IPS DF 6.9 (cell line): ENCODE measurements at regions not wholly inside any gene's neighbourhood (a gene's known extent, or its start where the extent isn't known, plus 50 kb on each side); places are given as distances from the start of the nearest gene placed in this dataset.

Experiments
- DNase-seq: peaks from one replicate; pipeline ENCODE4 v3.0.0-alpha.2; 2013; ENCODE audit warnings: low read depth, low spot score
- H3K27ac ChIP-seq: one replicate; pipeline ENCODE4 v1.5.1; 2013; ENCODE audit warnings: low read length, control low read depth
- H3K27me3 ChIP-seq: 2 replicates; pipeline ENCODE4 v1.6.1; 2013; ENCODE audit warnings: mild to moderate bottlenecking, low read length; ENCODE audit not compliant: control insufficient read depth, insufficient read depth
- H3K36me3 ChIP-seq: 2 replicates; pipeline ENCODE4 v1.6.1; 2013; ENCODE audit warnings: low read length; ENCODE audit not compliant: control insufficient read depth, insufficient read depth
- H3K4me1 ChIP-seq: 2 replicates; pipeline ENCODE4 v1.6.1; 2013; ENCODE audit warnings: low read length; ENCODE audit not compliant: control insufficient read depth, insufficient read depth
- H3K4me3 ChIP-seq: 2 replicates; pipeline ENCODE4 v1.5.1; 2013; ENCODE audit warnings: mild to moderate bottlenecking, low read length
- H3K9me3 ChIP-seq: 2 replicates; pipeline ENCODE4 v1.6.1; 2013; ENCODE audit warnings: low read length, inconsistent platforms; ENCODE audit not compliant: control insufficient read depth, insufficient read depth
- WGBS: extraction: QIAGEN DNeasy Blood & Tissue Kit; methylation state at CpG from one replicate; pipeline ENCODE4 v1.1.7; 2013; ENCODE audit warnings: mixed read lengths, missing lambda C conversion rate; ENCODE audit not compliant: insufficient read length, insufficient coverage; 5-methylcytosine and 5-hydroxymethylcytosine counted together

DNA sequence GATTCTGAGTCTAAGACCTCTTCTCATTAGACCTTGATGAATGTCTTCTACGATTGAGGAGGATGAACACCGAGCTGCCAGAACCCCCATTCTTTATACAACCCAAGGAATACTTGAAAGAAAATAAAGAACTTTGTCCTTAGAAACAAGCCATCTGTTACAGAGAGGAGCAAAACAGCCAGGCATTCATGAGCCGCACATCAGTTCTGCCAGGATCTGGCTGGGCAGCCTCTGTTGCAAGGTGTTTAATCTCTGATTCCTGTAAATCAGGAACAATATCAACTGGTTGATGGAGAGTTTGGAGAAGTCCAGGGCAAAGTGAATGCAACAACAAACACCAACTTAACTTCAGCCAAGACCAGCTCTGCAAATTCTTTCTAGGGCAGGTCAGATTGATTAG lies 165.5 kb upstream of the DMAC1 start:
- no peaks in the 10 kb centered on the region for H3K27me3 ChIP-seq
- no CpG with 5 or more reads among the region's 3 CpGs for WGBS
- peaks cover 2% of the 10 kb centered on the region; the same call in 1 of the 2 replicates for H3K4me1 ChIP-seq
- no peak overlapping the region for H3K27ac ChIP-seq
- no peaks in the 10 kb centered on the region for H3K9me3 ChIP-seq
- no peak for DNase-seq
- no peak overlapping the region for H3K4me3 ChIP-seq
- no peaks in the 10 kb centered on the region for H3K36me3 ChIP-seq

DNA sequence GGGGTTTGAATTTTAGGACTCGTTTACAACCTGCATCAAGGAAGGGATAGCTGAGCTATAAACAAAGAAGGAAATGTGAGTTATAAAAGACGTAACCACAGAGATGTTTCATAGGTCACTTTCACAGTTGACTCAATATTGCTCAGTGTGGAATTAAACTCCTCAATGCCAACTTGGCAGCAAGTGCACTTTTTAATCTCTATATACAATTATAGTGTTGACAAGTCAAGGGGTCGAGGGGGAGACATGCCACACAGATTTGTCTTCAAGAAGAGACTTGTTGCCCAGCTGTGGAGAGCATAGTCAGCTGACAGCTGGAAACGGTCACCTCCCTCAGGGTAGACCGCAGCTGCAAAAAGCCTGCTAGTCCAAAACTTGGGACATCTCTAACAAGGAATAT lies 163.4 kb upstream of the DMAC1 start:
- DNase-seq, result no peak
- Histone ChIP-seq H3K9me3 (no peaks in the 10 kb centered on the region), H3K4me1 (peaks cover 2% of the 10 kb centered on the region; the same call in 1 of the 2 replicates), H3K27ac (no peak overlapping the region), H3K36me3 (no peaks in the 10 kb centered on the region), H3K4me3 (no peak overlapping the region), H3K27me3 (no peaks in the 10 kb centered on the region)
- WGBS, result no CpG with 5 or more reads among the region's 5 CpGs

- Histone ChIP-seq H3K36me3 (no peaks in the 10 kb centered on the region), H3K4me1 (no peaks in the 10 kb centered on the region), H3K27me3 (no peaks in the 10 kb centered on the region), H3K4me3 (no peak overlapping the region), H3K9me3 (no peaks in the 10 kb centered on the region), H3K27ac (no peak overlapping the region)
- no CpG with 5 or more reads among the region's 3 CpGs for WGBS
- no peak for DNase-seq
These were observed 161.5 kb upstream of the DMAC1 start for GRCh38 chr9:7961076-7961475.

DNA sequence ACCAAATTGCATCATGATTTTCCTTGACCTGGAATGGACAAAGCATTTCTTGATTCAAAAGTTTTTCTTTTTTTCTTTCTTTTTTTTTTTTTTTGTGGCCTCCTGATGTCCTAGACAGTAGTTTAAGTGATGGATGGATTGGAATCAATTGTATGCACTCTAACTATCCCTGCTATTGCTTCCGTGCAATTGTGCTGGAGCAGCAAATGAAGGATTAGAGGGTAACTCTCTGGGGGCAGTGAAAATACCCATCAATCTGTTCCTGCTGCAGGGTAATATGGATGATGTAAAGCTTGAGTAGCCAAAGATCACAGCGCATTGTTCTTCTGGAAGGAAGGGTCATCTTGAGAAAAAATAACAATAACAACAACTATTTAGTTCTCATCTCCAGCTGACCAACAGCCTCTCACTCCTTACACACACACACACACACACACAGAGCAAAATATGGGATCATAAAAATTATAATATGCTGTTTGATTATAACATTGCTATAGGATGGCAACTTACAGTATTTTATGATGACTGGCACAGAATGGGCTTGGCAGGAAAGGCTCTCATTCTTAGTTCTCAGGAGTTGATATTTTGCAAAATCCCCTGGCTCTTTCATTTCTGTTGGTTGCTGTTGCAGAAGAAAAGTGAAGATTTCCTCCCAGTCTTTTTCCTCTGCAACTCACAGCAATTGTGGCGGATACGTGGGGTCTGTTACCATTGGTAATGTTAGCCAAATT lies 160.9 kb upstream of the DMAC1 start:
- H3K27me3 ChIP-seq, result no peaks in the 10 kb centered on the region
- no peaks in the 10 kb centered on the region for H3K4me1 ChIP-seq
- no peak for DNase-seq
- H3K27ac ChIP-seq, result no peak overlapping the region
- H3K9me3 ChIP-seq, result no peaks in the 10 kb centered on the region
- WGBS, result no CpG with 5 or more reads among the region's 4 CpGs
- H3K36me3 ChIP-seq, result no peaks in the 10 kb centered on the region
- no peak overlapping the region for H3K4me3 ChIP-seq

GRCh38 chr9:7957803-7958202 lies 158.2 kb upstream of the DMAC1 start:
- WGBS, result no CpG with 5 or more reads among the region's 2 CpGs
- Histone ChIP-seq H3K27ac (no peak overlapping the region), H3K27me3 (no peaks in the 10 kb centered on the region), H3K9me3 (no peaks in the 10 kb centered on the region), H3K36me3 (no peaks in the 10 kb centered on the region), H3K4me1 (no peaks in the 10 kb centered on the region), H3K4me3 (no peak overlapping the region)
- no peak for DNase-seq

DNA sequence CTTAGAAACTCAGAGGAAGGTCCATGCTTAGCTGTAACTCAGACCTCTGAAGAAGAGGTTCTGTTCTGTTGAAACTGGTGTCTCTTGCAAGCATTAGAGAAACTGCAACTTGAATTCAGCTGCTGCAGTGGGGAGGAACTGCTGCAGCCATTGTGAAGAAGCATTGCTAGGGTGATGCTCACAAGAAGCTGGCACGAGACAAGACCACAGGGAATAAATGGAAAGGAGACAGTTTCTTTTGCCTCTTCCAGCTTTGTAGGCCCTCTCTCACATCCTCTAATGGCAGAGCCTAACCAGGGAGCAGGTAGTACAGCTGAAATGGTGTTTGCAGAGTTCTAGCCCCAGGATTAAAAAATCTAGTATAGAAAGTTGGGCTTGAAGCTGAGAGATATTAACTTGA lies 148.0 kb upstream of the DMAC1 start:
- Histone ChIP-seq H3K4me1 (no peaks in the 10 kb centered on the region), H3K4me3 (no peak overlapping the region), H3K27me3 (no peaks in the 10 kb centered on the region), H3K27ac (no peak overlapping the region), H3K9me3 (no peaks in the 10 kb centered on the region), H3K36me3 (no peaks in the 10 kb centered on the region)
- DNase-seq, result no peak
- no CpG with 5 or more reads among the region's 1 CpG for WGBS

DNA sequence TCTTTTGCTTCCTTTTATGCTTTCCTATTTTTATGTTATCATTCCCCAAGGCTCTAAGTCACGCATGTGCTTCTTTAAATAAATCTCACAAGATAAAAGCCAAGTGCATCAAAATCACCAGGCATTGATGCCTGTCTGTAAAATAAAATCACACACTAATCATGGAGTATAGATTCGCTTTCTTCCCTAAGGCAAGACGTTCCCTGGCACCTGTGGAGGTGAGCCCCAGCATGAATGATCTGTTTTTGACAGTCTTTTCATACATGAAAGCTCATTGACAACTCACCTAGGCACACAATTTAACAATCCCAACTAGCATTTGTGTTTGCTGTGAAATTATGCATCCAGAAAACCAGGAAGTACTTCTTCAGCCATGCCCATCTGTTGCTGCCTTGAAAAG lies 146.9 kb upstream of the DMAC1 start:
- Histone ChIP-seq H3K36me3 (no peaks in the 10 kb centered on the region), H3K27me3 (no peaks in the 10 kb centered on the region), H3K27ac (no peak overlapping the region), H3K9me3 (no peaks in the 10 kb centered on the region), H3K4me1 (no peaks in the 10 kb centered on the region), H3K4me3 (no peak overlapping the region)
- WGBS, result no CpG with 5 or more reads among the region's 3 CpGs
- DNase-seq, result no peak

- Histone ChIP-seq H3K27ac (no peak overlapping the region), H3K36me3 (no peaks in the 10 kb centered on the region), H3K27me3 (no peaks in the 10 kb centered on the region), H3K4me3 (no peak overlapping the region), H3K9me3 (no peaks in the 10 kb centered on the region), H3K4me1 (no peaks in the 10 kb centered on the region)
- no CpG with 5 or more reads among the region's 2 CpGs for WGBS
- DNase-seq, result no peak
These were observed 145.0 kb upstream of the DMAC1 start for GRCh38 chr9:7944572-7944971.

DNA sequence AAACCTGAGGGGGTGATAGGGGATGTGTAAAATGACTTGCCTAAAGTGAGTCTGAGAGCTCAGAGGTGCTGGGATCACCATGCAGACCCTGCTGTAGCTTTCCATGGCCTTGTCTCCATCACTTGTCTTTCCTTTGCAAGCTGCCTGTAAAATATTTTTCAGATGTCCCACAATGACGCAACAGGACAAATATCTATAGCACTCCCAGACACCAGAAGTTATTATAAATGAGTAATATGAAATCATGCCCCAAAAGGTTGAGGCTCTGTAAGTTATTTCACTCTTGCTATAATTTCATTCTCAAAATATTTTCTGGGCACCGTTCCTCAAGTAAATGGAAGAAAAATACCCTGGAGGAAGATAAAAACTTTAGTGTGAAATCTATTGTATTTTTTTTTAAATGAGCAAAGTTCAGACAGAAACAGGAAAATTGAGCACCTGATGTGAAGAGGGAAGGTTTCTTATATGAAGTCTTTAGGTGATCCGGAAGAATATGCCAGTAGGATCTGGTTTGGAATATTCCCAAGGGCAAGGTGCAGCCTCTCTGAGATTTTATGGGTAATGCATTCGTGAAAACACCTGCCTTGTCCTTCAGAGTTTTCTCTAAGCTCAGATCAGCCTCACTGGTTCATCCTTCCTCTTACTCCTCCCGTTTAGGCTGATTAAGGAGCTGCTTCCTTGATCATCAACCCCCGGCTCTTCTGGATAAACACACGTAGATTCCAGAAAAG lies 138.3 kb upstream of the DMAC1 start:
- Histone ChIP-seq H3K36me3 (no peaks in the 10 kb centered on the region), H3K4me1 (peaks cover 2% of the 10 kb centered on the region; the same call in 1 of the 2 replicates), H3K9me3 (no peaks in the 10 kb centered on the region), H3K27ac (no peak overlapping the region), H3K27me3 (no peaks in the 10 kb centered on the region), H3K4me3 (no peak overlapping the region)
- no CpG with 5 or more reads among the region's 7 CpGs for WGBS
- no peak for DNase-seq

GRCh38 chr9:7936996-7937395 lies 137.4 kb upstream of the DMAC1 start:
- Histone ChIP-seq H3K4me3 (no peak overlapping the region), H3K4me1 (peaks cover 2% of the 10 kb centered on the region; the same call in 1 of the 2 replicates), H3K36me3 (no peaks in the 10 kb centered on the region), H3K27ac (no peak overlapping the region), H3K27me3 (no peaks in the 10 kb centered on the region), H3K9me3 (no peaks in the 10 kb centered on the region)
- DNase-seq, result no peak
- no CpG with 5 or more reads among the region's 1 CpG for WGBS
